Ascending aorta (tissue), 2 donors: ENCODE measurements at regions not wholly inside any gene's neighbourhood (a gene's known extent, or its start where the extent isn't known, plus 50 kb on each side); places are given as distances from the start of the nearest gene placed in this dataset.

ENCODE experiments used
- DNase-seq, 2 donors: peaks; one replicate each; pipeline ENCODE4 v3.0.0-alpha.2; 2019; ENCODE audit warnings: low spot score in 2 of 2
- H3K27ac ChIP-seq, 2 donors: fragments of 200-600 bp; sonication (generic); one replicate each; pipeline ENCODE4 v1.5.1; 2016 to 2017; ENCODE audit warnings: mild to moderate bottlenecking in 1 of 2
- H3K27me3 ChIP-seq: fragments of 200-600 bp; sonication (generic); one replicate; pipeline ENCODE4 v1.5.1; 2017
- H3K36me3 ChIP-seq, 2 donors: fragments of 200-600 bp; sonication (generic); one replicate each; pipeline ENCODE4 v1.5.1; 2016
- H3K4me1 ChIP-seq, 2 donors: fragments of 200-600 bp; sonication (generic); one replicate each; pipeline ENCODE4 v1.5.1; 2016 to 2017; ENCODE audit warnings: mild to moderate bottlenecking in 1 of 2
- H3K4me3 ChIP-seq, 2 donors: fragments of 200-600 bp; sonication (generic); one replicate each; pipeline ENCODE4 v1.5.1; 2016 to 2017; ENCODE audit warnings: mild to moderate bottlenecking in 1 of 2
- H3K9me3 ChIP-seq, 2 donors: fragments of 200-600 bp; sonication (generic); one replicate each; pipeline ENCODE4 v1.5.1; 2016
- CTCF ChIP-seq, 3 experiments: fragments of 200-600 bp in 2 of 3; fragments of 450-650 bp in 1 of 3; sonication (generic) in 2 of 3; IDR thresholded peaks; one replicate each; pipeline ENCODE4 v1.5.1; 2016 to 2019; ENCODE audit warnings: antibody characterized with exemption in 3 of 3, mild to moderate bottlenecking in 1 of 3, moderate library complexity in 1 of 3
- intact Hi-C: fragments of 100-400 bp; cut with DNase I; formaldehyde crosslinking; loops from one replicate; pipeline ENCODE4 v1.15.1; 2023

- no peak overlapping the region for H3K27ac ChIP-seq
- no peaks in the 10 kb centered on the region for H3K27me3 ChIP-seq
- DNase-seq: no peak
- peaks cover 0 to 2% of the 10 kb centered on the region in 2 donors for H3K9me3 ChIP-seq
- H3K4me1 ChIP-seq: no peaks in the 10 kb centered on the region
- intact Hi-C loops: no loop called here
- no peak overlapping the region for H3K4me3 ChIP-seq
- TF ChIP-seq CTCF (IDR thresholded peaks at IDR 0.05): no peak
- H3K36me3 ChIP-seq: no peaks in the 10 kb centered on the region
These were observed 290.6 kb upstream of the NAV3 start for GRCh38 chr12:77540097-77540496.

GRCh38 chr12:77537663-77538062 lies 293.0 kb upstream of the NAV3 start:
- no peak overlapping the region for H3K27ac ChIP-seq
- DNase-seq: no peak
- H3K9me3 ChIP-seq: no peaks in the 10 kb centered on the region
- no peaks in the 10 kb centered on the region for H3K4me1 ChIP-seq
- no peaks in the 10 kb centered on the region for H3K27me3 ChIP-seq
- TF ChIP-seq CTCF (IDR thresholded peaks at IDR 0.05): no peak
- H3K36me3 ChIP-seq: no peaks in the 10 kb centered on the region
- intact Hi-C loops: no loop called here
- no peak overlapping the region for H3K4me3 ChIP-seq

GRCh38 chr12:77535734-77536133 lies 295.0 kb upstream of the NAV3 start:
- no peak for TF ChIP-seq CTCF (IDR thresholded peaks at IDR 0.05)
- no peaks in the 10 kb centered on the region for H3K36me3 ChIP-seq
- H3K27me3 ChIP-seq: no peaks in the 10 kb centered on the region
- no peaks in the 10 kb centered on the region for H3K9me3 ChIP-seq
- DNase-seq: no peak
- H3K4me1 ChIP-seq: no peaks in the 10 kb centered on the region
- intact Hi-C loops: no loop called here
- H3K4me3 ChIP-seq: no peak overlapping the region
- H3K27ac ChIP-seq: no peak overlapping the region

- no peak for DNase-seq
- H3K9me3 ChIP-seq: peaks cover 0 to 16% of the 10 kb centered on the region in 2 donors
- no peaks in the 10 kb centered on the region for H3K36me3 ChIP-seq
- TF ChIP-seq CTCF (IDR thresholded peaks at IDR 0.05): no peak
- H3K4me1 ChIP-seq: no peaks in the 10 kb centered on the region
- H3K27ac ChIP-seq: no peak overlapping the region
- no peak overlapping the region for H3K4me3 ChIP-seq
- H3K27me3 ChIP-seq: no peaks in the 10 kb centered on the region
- intact Hi-C loops: no loop called here
These were observed 298.8 kb upstream of the NAV3 start for GRCh38 chr12:77531912-77532311.

GRCh38 chr12:77522247-77522646 lies 308.4 kb upstream of the NAV3 start:
- no peak for TF ChIP-seq CTCF (IDR thresholded peaks at IDR 0.05)
- Histone ChIP-seq H3K27ac (no peak overlapping the region), H3K4me1 (no peaks in the 10 kb centered on the region), H3K27me3 (no peaks in the 10 kb centered on the region), H3K36me3 (no peaks in the 10 kb centered on the region), H3K9me3 (no peaks in the 10 kb centered on the region), H3K4me3 (no peak overlapping the region)
- DNase-seq: no peak
- intact Hi-C loops: no loop called here

- H3K4me3 ChIP-seq: no peak overlapping the region
- no peaks in the 10 kb centered on the region for H3K27me3 ChIP-seq
- no peaks in the 10 kb centered on the region for H3K4me1 ChIP-seq
- H3K27ac ChIP-seq: no peak overlapping the region
- intact Hi-C loops: no loop called here
- no peaks in the 10 kb centered on the region for H3K36me3 ChIP-seq
- H3K9me3 ChIP-seq: no peaks in the 10 kb centered on the region
- no peak for DNase-seq
- TF ChIP-seq CTCF (IDR thresholded peaks at IDR 0.05): no peak
These were observed 309.1 kb upstream of the NAV3 start for GRCh38 chr12:77521508-77522115.
